PC-9 (cell line): ENCODE measurements at regions not wholly inside any gene's neighbourhood (a gene's known extent, or its start where the extent isn't known, plus 50 kb on each side); places are given as distances from the start of the nearest gene placed in this dataset.

ENCODE experiments used
- EZH2 ChIP-seq: fragments of 200-600 bp; sonication (generic); IDR thresholded peaks from 2 replicates; pipeline ENCODE4 v1.8.0; 2017; ENCODE audit warnings: antibody characterized with exemption, low read depth
- TF ChIP-seq, protein P1 (sequence below): fragments of 200-600 bp; sonication (generic); conservative IDR thresholded peaks from 2 replicates; pipeline ENCODE4 v1.6.1; 2017; ENCODE audit warnings: mixed run types, antibody characterized with exemption, mild to moderate bottlenecking, moderate library complexity

DNA sequence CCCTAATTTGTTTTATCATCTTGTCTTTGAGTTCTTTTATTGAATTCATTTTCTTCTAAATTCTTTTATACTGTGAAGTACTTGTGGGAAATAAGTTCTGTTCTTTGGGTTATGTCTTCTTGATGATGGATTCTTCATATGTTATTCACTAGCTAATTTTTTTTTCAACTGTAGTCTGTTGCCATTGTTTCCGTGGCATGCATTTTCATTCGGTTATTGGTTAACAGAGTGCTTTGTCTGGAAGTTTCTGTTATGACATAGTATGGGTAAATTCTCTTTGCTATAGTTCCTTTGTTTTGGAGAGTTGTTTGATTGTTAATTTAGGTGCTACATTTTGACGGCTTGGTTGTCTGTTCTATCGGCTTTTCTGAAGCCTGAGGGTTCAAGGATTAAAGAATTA, 184.9 kb upstream of the AADAT start:
- TF ChIP-seq, protein P1, sequence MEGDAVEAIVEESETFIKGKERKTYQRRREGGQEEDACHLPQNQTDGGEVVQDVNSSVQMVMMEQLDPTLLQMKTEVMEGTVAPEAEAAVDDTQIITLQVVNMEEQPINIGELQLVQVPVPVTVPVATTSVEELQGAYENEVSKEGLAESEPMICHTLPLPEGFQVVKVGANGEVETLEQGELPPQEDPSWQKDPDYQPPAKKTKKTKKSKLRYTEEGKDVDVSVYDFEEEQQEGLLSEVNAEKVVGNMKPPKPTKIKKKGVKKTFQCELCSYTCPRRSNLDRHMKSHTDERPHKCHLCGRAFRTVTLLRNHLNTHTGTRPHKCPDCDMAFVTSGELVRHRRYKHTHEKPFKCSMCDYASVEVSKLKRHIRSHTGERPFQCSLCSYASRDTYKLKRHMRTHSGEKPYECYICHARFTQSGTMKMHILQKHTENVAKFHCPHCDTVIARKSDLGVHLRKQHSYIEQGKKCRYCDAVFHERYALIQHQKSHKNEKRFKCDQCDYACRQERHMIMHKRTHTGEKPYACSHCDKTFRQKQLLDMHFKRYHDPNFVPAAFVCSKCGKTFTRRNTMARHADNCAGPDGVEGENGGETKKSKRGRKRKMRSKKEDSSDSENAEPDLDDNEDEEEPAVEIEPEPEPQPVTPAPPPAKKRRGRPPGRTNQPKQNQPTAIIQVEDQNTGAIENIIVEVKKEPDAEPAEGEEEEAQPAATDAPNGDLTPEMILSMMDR, result no peak
- no peak for TF ChIP-seq EZH2
